ENCODE measurements at regions not wholly inside any gene's neighbourhood (a gene's known extent, or its start where the extent isn't known, plus 50 kb on each side); places are given as distances from the start of the nearest gene placed in this dataset.

DNA sequence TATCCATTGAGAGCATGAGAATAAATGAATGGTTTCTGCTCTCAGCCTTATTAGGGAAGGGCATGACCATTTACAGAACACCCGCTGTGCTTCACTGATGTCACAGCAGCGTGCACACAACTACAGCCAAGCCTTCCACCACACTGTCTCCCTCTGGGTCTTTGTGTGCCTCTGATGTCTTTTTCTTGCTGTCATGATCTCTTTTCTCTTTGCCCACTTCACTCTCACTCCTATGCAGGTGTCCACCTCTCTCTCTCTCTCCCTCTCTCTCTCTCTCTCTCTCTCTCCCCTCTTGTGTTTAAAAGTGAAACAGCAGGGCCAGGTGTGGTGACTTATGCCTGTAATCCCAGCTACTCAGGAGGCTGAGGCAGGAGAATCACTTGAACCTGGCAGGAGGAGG, 232.5 kb upstream of the JUN start:
- ChIA-PET POLR2A (interaction anchor here (0.7 kb wide), 1 partner anchor 232 kb away, joined by 3 read pairs; the partner anchor contains the start of gene JUN), CTCF (no interaction called here)
- TF ChIP-seq CTCF (IDR thresholded peaks at IDR 0.05; ENCODE audit: insufficient read depth, low read length, missing control alignments), result no peak
- no peak for DNase-seq (ENCODE audit: low read depth, low spot score)
- no peak overlapping the region for H3K4me3 ChIP-seq (ENCODE audit: low read depth, low read length)

DNA sequence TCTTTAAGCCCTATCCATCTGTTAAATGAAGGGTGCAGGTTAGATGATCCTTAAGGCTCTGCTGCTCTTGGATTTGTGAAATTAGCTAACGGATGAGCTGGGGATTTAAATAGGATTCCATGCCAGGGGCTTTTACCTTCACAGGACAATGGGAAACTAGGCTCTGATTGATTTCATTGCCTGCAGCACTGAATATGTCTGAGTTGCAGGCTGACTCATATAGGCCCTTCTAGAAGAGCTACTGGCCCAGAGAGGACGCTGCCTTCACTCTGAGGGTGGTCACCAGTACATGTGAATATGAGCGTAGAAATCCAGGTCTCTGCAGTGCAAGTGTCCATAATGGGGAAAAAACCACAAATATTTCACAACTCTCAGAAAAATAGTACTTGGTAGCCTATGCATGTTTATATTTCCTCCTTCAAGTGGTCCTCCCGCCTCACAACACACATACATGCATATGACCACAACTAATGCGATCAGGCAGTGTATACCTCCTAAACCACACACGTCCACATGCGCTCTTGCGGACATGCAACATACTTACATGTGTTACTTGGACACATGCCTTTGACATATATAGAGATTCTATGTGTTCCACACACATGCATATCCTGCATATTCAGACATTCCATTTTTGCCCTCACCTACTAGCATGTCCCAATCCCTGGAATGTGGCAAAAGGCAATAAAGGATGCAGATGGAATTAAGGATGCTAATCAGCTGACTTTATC, 233.8 kb upstream of the JUN start:
- POLR2A ChIA-PET, result interaction anchor here (1.0 to 1.6 kb wide), 2 partner anchors 12 to 235 kb away, joined by 3 to 4 read pairs; no protein-coding TSS in a partner anchor
- no peak for DNase-seq (ENCODE audit: low read depth, low spot score)

DNA sequence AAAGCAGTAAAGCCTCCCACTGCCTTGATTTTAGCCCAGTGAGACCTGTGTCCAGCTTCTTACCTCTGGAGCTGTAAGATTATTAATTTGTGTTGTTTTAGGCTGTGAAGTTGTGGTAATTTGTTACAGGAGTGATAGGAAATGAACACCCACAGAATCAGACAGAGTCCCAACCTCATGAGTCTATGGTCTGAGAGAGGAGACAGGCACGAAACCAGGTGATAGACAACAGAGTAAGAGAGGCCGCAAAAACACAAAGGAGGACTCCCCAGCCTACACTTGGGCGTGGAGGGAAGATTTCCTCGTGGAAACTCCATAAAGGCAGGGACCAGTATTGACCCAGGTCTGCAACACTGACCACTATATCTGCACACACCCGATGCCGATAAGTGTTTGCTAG, 234.6 kb upstream of the JUN start:
- no peak for TF ChIP-seq CTCF (IDR thresholded peaks at IDR 0.05; ENCODE audit: insufficient read depth, low read length, missing control alignments)
- POLR2A ChIA-PET, result interaction anchor here (1.6 kb wide), 1 partner anchor 236 kb away, joined by 4 read pairs; no protein-coding TSS in a partner anchor
- H3K4me3 ChIP-seq (ENCODE audit: low read depth, low read length), result no peak overlapping the region
- no peak for DNase-seq (ENCODE audit: low read depth, low spot score)
- CTCF ChIA-PET, result no interaction called here

More for the DNA sequence above, 233.8 kb upstream of the JUN start:
- H3K4me3 ChIP-seq (ENCODE audit: low read depth, low read length), result no peak overlapping the region
- CTCF ChIA-PET, result interaction anchor here (1.4 kb wide), 1 partner anchor 236 kb away, joined by 4 read pairs; no protein-coding TSS in a partner anchor
- no peak for TF ChIP-seq CTCF (IDR thresholded peaks at IDR 0.05; ENCODE audit: insufficient read depth, low read length, missing control alignments)

DNA sequence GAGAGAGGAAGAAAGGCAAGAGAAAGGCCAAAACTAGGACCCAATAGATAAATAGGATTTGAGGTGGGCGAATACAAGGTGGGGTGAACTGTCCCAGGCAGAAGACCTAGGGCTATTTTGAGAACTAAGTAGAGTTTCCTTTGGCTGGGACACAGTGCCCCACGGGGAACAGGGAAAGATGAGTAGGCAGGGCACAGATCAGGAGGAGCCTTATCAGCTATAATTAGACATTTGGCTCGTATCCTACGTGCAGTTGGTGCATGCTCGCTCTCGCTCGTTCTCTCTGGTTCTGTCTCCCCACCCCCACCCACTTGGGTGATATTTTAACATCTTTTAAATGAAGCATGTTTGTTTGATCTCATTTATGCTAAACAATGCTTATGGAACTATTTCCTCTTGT, 235.0 kb upstream of the JUN start:
- no peak for TF ChIP-seq CTCF (IDR thresholded peaks at IDR 0.05; ENCODE audit: insufficient read depth, low read length, missing control alignments)
- no peak overlapping the region for H3K4me3 ChIP-seq (ENCODE audit: low read depth, low read length)
- CTCF ChIA-PET, result no interaction called here
- DNase-seq (ENCODE audit: low read depth, low spot score), result no peak
- POLR2A ChIA-PET, result no interaction called here

GRCh38 chr1:59020151-59020997, 236.5 kb upstream of the JUN start:
- no peak for DNase-seq (ENCODE audit: low read depth, low spot score)
- POLR2A ChIA-PET, result interaction anchor here (0.6 to 0.8 kb wide), 2 partner anchors 23 to 77 kb away, joined by 3 to 4 read pairs; no protein-coding TSS in a partner anchor
- TF ChIP-seq CTCF (IDR thresholded peaks at IDR 0.05; ENCODE audit: insufficient read depth, low read length, missing control alignments), result no peak
- CTCF ChIA-PET, result interaction anchor here (0.9 to 1.5 kb wide), 3 partner anchors 8 to 248 kb away, joined by 3 to 5 read pairs (median 3); no protein-coding TSS in a partner anchor
- H3K4me3 ChIP-seq (ENCODE audit: low read depth, low read length), result no peak overlapping the region

- no peak for DNase-seq (ENCODE audit: low read depth, low spot score)
- ChIA-PET POLR2A (interaction anchor here (1.2 kb wide), 1 partner anchor 238 kb away, joined by 7 read pairs; the partner anchor contains the start of gene JUN), CTCF (interaction anchor here (1.4 kb wide), 1 partner anchor 10 kb away, joined by 3 read pairs; no protein-coding TSS in a partner anchor)
- no peak overlapping the region for H3K4me3 ChIP-seq (ENCODE audit: low read depth, low read length)
- TF ChIP-seq CTCF (IDR thresholded peaks at IDR 0.05; ENCODE audit: insufficient read depth, low read length, missing control alignments), result no peak
These were observed 238.4 kb upstream of the JUN start for GRCh38 chr1:59022199-59022598.
